ENCODE measurements at regions not wholly inside any gene's neighbourhood (a gene's known extent, or its start where the extent isn't known, plus 50 kb on each side); places are given as distances from the start of the nearest gene placed in this dataset.

DNA sequence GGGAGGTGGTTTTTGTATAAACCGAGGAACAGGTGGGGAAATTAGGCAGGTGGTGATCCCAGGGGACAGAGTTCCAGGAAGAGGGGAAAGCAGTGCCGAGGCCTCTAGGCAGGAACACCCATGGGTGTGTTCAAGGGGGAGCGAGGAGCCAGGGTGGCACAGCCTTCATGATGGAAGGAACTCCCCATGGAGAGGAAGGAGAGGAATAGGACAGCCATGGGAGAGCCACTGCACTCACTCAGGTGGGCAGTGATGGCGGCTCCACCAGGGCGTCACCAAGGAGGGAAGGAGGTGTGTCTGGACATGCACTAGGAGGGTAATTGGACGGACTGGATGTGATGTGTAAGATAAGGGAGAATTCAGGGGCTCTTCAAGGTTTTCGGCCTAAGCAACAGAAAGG, 98.2 kb downstream of the THBS2 start:
- TF ChIP-seq, protein P1, sequence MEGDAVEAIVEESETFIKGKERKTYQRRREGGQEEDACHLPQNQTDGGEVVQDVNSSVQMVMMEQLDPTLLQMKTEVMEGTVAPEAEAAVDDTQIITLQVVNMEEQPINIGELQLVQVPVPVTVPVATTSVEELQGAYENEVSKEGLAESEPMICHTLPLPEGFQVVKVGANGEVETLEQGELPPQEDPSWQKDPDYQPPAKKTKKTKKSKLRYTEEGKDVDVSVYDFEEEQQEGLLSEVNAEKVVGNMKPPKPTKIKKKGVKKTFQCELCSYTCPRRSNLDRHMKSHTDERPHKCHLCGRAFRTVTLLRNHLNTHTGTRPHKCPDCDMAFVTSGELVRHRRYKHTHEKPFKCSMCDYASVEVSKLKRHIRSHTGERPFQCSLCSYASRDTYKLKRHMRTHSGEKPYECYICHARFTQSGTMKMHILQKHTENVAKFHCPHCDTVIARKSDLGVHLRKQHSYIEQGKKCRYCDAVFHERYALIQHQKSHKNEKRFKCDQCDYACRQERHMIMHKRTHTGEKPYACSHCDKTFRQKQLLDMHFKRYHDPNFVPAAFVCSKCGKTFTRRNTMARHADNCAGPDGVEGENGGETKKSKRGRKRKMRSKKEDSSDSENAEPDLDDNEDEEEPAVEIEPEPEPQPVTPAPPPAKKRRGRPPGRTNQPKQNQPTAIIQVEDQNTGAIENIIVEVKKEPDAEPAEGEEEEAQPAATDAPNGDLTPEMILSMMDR (IDR thresholded peaks at IDR 0.05; ENCODE audit: low read length) = no peak
- TF ChIP-seq EZH2 (optimal IDR thresholded peaks at IDR 0.05; ENCODE audit: low read depth, low read length) = no peak
- TF ChIP-seq EZH2phosphoT487 (IDR thresholded peaks at IDR 0.05; ENCODE audit: low read length) = no peak
